HG02623 (cell line): ENCODE measurements at regions not wholly inside any gene's neighbourhood (a gene's known extent, or its start where the extent isn't known, plus 50 kb on each side); places are given as distances from the start of the nearest gene placed in this dataset.
"Not testable (repeated sequence)": the region's sequence is repeated elsewhere in the genome, so short reads cannot be mapped to it uniquely, and the experiment has no call there.

Source experiments
- ATAC-seq: cut with Tn5 transposase; IDR thresholded peaks from one replicate; pipeline ENCODE4 v1.9.1; 2021; ENCODE audit warnings: moderate library complexity; ENCODE audit not compliant: unreplicated experiment

DNA sequence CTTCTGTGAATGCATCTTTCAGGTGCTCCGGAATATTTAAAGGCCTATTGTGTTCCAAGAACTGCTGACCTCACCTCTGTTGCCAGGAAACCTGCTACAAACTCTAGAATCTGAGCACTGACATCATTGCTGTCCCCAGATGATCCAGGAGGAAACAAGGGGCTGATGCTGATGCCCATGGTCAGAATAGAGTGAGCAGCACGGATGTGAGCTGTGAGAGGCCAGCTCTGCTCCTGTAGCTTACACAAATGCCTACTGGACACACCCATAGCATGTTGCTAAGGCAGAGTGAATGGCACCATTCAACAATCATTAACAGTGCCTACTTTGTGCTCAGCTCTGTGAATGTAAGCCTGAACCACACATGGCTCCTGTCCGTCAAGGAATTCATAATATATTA, 276.7 kb upstream of the API5 start:
- ATAC-seq, result no peak

DNA sequence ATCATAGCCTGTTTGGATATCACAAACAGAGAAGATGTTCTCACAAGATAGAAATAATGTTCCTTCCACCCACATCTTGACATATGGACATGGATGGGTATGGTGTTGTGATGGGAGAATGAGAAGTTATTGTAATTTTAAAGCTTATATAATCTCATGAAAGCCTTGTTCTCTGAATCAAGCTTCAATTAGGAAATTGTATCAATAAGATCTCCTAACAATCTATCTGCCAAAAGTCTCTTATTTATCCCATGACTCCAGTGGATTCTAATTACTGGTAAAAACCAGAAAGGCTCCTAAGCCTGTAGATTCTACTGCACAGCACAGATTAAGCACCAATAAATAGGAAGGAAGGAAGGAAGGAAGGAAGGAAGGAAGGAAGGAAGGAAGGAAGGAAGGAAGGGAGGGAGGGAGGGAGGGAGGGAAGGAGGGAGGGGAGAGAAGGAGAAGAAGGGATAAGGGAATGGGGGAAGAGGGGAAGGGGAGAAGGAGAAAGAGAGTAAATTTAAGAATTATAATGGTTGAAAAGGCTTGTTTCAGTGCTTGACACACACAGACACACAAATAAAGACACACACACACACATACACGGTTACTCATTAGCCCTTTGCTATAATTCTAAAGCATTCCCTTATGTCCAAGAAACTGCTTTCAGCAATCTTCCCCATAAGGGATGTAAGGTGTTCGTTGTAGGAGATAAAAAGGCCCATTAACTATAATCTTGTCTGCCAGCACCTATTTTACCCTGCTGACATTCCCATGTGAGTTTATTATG, 258.0 kb upstream of the API5 start:
- no peak for ATAC-seq

DNA sequence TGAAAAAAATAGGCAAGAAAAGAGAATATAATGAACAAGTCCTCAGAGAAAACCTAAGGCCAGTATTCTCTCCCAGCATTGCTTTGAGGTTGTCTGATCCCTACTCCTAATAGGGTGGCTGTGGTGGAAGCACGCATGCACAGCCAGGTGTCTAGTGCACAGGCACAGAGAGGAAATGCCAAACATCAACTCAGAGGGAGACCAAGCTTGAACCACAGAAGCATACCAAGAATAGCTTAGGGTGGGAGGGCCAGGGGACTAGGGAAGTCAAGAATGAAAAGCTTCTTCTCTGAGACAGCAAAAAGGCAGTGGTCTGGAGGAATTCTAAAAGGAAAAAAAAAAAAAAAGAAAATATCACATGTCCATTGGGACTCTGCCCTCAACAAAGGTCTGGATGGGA, 244.1 kb upstream of the API5 start:
- ATAC-seq, result no peak

DNA sequence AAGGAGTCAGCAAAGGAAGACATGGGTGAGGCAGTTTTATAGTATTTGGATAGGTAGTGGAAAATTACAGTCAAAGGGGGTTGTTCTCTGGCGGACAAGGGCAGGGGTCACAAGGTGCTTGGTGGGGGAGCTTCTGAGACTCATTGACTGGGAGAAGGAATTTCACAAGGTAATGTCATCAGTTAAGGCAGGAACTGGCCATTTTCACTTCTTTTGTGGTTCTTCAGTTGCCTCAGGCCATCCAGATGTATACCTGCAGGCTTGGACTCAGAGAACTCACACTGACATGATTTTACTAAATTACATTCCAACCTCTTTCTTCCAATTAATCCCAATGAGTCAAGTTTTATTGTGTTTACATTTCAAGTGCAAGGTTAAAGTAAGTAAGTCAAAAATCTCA, 240.5 kb upstream of the API5 start:
- ATAC-seq, result no peak

DNA sequence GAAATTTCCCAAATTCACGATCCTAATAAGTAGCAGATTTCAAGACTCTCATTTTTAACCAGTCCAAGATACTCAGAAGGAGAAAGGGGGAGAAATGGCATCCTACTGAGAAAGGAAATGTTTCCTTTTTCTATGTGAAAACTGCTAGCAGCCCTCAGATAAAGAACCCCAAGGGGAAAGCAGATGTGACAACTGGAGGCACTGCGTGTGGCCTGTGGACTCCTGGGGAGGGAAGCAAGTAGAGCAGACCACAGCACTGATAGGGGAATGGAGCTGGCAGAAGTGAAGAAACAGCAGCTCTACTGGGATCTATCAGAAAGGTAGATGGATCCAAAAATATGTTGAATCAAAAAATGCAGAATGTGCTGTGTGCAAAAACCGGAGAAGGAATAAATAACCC, 239.7 kb upstream of the API5 start:
- no peak for ATAC-seq

DNA sequence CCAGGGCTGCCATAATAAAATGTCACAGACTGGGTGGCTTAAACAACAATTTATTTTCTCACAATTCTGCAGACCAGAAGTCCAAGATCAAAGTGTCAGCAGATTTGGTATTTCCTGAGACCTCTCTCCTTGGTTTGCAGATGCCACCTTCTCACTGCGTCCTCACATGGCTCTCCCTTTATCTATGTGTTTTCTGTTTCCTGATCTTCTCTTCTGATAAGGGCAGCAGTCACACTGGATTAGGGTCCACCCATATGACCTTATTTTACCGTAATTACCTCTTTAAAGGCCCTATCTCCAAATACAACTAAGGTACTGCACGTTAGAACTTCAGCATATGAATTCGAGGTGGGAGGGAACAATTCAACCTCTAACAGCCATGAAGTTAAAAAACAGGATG, 238.9 kb upstream of the API5 start:
- no peak for ATAC-seq

DNA sequence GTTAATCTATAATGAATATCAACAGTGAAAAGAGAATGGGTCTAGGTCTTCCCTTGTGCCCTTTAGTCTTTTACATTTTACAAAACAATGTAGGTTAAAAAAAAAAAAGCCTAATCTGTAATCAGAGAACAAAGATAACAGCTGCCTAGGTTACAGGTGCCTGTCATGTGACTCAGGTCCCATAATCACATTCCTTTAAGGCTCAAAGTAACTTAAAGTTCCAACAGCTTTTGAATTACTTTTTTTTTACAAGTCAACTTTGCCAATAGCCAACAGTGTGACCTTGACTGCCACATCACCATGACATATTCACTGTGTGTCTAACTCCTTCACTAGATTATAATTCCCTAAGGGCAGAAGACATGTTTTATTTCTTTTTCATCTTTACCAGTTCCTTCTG, 237.0 kb upstream of the API5 start:
- ATAC-seq, result no peak

DNA sequence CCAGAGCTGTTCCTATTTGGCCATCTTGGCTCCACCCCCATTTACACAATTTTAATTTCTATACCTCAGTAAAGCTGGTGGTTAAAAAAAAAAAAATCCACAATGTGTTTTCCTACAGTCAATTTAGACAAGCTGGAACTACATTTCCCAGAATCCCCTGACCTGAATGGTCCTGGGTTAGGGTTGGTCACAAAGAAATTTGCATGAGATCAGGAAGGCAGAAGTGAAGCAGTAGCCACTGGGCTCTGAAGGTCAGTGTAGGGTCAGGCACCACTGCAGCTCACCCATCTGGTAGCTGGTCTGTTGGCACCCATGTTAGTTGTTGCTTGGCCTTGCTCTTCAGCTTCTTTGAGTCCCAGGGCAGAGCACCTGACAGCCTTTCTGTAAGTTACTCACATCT, 210.7 kb upstream of the API5 start:
- no peak for ATAC-seq

DNA sequence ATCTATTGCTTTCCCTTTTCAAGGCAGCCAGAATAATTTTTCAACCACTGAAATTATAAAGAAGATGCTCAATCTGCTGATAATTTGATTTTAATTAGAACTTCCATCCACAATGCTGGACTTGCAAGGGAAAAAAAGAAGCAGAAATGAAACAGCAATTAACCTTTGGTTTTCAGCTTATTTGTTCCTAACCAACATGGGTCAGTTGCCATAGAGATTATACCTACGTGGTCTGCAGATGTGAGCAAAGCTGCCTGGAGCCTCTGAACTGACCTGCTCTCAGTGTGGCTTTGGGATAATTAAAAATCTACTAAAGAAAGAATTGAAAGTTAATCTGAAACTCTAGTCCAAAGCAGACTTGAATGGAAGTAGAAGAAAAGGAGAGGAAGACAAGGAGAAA, 195.7 kb upstream of the API5 start:
- no peak for ATAC-seq

DNA sequence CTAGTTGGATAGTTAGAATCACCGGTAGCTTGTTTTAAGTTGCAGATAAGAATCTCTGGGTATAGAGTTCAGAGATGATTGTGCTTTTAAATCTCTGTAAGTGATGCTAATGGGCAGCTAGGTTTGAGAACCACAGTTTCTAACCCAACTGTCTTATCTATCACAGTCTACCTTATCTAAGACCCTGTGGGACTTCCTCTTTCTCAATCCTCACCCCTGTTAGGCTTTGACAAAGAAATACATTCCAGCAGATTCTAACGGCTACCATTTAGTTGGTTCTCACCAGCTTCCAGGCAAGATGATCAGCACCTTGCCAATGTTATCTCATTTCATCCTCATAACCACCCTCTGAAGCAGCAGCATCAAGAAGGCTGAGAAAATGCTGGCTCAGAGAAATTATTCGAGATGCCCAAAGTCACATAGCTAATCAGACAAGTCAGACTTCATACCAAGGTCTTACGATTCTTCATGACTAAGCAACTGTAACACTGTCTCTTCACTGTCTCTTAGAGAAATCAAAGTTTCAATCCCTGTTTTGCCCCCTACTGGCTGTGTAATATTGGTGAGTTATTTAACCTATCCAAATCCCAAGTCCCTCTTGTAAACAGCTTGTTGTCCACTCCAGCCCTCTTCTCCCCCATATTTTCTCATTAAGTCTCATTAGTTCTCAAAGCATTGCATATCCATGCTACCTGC, 192.4 kb upstream of the API5 start:
- ATAC-seq, result no peak

DNA sequence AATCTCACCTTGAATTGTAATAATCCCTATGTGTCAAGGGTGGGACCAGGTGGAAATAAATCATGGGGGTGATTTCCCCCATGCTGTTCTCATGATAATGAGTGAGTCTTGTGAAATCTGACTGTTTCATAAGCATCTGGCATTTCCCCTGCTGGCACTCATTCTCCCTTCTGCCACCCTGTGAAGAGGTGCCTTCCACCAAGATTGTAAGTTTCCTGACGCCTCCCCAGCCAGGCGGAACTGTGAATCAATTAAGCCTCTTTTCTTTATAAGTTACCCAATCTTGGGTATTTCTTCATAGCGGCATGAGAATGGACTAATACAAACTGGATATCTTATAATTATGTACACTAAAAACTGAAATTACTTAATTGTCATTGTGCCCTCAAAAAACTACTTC, 189.2 kb upstream of the API5 start:
- ATAC-seq, result no peak

DNA sequence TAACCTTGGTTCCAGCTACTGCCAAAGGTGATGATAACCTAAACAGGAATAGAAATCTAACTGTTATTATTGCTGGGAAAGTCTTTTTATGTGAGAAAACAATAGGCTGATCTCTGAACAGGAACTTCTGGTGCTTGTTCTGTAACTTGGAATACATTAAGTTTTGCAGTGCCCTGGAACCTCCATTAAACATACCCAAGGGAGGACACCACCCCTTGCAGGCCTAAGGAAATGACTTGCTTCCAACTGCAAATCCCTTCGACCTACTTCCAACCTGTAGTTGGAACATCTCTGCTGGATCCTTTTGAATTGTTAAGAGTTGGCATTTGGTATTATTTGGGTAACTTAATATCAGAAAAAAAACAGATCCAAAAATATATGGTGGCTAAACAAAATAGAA, 188.4 kb upstream of the API5 start:
- no peak for ATAC-seq

DNA sequence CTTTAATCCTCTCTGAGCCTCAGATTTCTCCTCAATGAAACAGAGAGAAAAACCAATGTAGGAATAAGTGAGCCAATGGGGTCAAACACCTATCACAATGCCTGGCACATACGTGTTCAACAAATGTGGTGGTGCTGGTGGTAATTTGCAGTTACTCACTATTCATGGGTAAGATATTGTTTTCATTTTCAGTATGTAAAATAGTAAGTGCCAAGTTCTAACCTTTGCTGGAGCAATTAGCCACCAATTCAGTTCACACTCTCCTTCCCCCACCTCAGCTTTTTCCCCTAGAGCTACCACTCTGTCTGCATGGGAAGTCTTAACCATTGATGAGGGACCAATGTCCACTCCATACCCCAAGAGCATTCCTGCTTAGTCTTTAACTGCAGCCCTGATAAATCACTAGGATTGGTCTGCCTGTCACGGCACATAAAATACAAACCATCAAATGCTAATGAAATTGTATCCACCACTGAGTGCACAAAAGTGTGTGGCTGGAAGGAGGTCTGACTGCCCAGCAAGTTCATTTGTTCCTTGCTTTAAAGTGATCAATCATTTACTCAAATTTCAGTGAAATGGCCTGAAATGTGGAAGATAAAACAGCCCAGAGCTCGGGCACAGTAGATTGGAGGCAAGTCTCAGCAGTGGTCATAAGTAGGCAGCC, 187.4 kb upstream of the API5 start:
- ATAC-seq, result no peak

DNA sequence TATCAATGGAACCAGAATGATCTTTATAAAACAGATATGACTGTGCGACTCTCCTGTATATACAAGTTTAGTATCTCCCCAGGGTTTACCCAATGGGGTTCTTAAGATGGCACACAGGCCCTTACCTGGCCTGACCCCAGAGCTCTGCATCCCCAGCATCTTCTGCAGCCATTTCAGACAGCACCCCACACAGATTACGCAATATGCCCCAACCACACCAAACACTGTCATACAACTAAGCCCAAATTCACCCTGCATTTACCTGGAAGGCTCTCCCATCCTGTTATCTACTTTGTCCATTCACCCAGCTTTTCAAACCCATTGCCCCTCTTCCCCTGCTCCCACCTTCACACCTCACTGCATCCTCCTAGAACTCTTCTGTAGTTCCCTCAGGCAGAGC, 182.5 kb upstream of the API5 start:
- no peak for ATAC-seq

DNA sequence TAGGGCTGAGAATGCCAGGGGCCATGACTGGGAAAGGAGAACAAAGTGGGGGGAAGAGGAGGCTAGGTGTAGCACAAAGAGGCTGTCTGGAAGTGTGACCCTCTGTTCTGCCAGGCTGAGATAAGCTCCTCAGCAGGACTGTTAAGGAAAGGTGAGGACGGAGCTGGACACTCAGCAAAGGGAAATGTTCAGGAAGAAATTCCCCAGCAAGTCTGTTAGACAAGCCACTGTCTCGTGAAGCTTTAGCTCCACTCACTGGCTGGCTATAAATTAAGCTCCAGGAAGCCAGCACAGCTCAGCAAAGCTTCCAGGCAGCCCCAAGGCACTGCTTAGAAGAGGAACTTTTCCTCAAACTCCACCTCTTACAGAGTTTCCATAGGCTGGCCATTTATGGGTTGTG, 181.2 kb upstream of the API5 start:
- no peak for ATAC-seq

DNA sequence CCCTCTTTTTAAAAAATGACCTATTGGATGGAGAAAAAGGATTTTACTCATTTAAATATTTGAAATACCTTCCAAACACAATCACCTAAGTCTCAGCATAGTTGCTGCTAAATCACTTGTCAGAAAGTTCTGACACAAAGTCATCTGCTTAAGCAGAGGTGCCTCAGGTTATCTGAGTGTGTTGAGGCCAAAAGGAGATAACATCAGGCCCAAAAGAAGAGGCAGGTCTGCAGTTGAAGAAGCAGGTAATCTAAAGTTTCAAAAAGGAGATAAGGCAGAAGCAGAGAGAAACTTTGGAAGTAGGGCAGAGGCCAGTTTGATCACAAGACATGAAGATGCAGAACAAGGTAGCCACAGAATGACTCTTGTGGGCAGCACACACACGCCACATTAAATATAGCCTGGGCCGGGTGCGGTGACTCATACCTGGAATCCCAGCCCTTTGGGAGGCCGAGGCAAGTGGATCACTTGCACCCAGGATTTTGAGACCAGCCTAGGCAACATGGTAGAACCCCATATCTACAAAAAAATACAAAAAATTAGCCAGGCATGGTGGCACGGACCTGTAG, 175.7 kb upstream of the API5 start:
- no peak for ATAC-seq

DNA sequence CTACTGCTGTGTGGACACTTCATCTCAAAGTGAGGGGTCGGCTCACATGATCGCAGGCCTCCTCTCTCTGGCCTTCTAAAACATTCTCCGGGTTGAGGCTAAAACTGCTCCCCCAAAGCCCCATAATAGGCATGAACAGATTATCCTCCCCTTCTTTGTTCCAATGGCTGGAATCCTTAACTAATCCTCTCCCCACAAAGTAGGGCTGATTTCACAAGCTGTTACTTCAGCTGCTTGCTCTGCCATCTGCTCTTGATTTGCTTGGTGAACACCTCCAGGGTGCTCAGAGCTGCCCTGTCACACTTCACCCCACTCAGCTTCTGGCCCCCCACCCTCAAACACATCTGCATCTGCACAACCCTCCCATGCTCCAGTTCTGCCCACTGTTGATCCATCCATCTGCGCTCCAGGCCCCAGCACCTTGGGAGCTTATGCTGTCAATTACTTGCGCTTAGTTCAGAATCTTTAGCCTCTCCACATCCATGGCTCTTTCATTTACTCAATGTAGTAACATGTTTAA, 173.1 kb upstream of the API5 start:
- ATAC-seq, result no peak

DNA sequence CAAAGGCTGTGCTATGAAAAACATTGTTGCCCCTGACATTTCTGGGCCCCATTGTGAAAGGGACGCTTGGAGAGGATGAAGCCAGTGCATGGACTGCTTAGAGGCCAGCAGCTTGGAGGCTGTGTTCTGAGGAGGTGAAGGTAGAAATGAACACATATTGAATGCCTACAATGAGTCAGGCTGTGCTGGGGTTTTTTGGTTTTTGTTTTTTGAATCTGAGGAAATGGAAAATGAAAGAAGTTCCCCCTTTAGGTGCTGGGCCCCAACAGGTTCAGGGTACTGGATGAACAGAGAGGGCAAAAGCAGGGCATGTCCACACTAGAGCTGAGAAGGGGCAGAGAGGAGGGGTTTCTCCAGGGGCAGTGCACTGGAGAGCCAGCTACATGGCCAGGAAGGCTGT, 166.1 kb upstream of the API5 start:
- ATAC-seq, result peak; percentile 87

DNA sequence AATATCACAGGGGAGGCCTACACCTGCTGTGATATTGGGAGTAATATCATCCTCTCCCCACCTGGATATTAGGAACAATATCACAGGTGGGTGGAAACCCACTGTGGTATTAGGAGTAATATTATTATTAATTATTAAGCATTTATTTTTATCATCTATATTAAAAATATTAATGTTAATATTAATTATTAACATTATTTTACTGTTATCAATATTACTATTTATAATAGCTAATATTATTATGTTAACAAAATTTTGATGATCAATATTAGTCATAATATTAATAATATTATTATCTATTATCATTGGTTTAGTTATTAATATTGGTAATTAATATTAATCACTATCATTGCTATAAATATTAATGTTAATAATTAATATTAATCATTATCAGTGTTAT, 161.1 kb upstream of the API5 start:
- ATAC-seq, result no peak

DNA sequence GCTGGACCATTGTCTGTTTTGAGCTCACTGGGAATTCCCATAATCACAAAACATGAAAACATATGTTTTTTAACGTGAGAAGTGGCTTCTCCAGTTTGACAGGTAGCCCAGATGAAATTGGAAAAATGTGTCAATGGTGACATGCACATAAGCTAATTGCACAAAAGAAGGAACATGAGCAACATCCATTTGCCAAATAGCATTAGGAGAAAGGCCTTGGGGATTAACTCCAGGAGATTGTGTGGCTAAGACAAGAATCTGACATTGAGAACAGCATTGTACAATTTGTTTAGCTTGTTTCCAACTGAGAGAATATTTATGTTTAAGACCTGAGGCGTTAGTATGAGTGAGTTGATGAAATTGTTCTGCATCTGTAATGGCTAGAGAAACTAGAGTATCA, 147.0 kb upstream of the API5 start:
- no peak for ATAC-seq

DNA sequence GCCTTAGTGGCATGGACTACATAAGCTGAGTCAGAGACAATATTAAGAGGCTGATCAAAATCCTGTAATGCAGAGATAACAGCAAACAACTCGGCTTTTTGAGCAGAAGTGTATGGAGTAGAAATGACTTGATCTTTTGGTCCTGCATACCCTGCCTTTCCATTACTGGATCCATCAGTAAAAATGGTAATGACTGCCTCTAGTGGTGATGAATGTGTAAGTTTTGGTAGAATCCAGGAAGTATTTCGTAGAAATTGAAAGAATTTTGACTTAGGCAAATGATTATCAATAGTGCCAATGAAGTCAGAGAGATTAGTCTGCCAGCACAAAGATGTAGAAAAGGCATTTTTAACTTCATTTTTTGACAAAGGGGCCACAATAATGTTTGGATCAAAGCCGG, 146.4 kb upstream of the API5 start:
- ATAC-seq, result not testable (repeated sequence)

DNA sequence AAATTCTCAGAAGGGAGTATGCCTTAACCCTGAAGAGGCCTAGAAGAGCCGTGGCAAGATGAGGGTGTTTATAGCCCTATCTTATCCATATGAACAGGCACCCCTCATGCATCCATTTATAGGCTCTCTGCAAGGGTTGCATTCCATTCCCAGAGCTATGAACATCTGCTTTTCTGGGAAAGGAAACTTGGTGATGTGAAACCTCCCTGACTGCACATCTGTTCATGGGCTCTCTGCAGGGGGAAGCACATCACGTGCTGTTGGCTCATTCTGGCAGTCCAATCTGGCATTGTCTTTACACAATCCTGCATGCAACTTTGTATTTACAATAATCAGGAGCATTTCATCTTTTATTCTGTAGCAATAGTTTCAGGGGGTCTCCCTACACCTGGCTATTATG, 143.6 kb upstream of the API5 start:
- ATAC-seq, result not testable (repeated sequence)
